GM20000 (cell line): ENCODE measurements at regions not wholly inside any gene's neighbourhood (a gene's known extent, or its start where the extent isn't known, plus 50 kb on each side); places are given as distances from the start of the nearest gene placed in this dataset.

Source experiments
- DNase-seq: peaks from one replicate; pipeline ENCODE4 v3.0.0; 2012; ENCODE audit warnings: low spot score
- CTCF ChIP-seq: IDR thresholded peaks from 2 replicates; pipeline ENCODE4 v1.5.1; 2012; ENCODE audit warnings: mild to moderate bottlenecking, control low read depth; ENCODE audit errors: extremely low read depth, missing control alignments

- no peak for TF ChIP-seq CTCF
- DNase-seq: no peak
These were observed 498.3 kb upstream of the NOVA1 start for GRCh38 chr14:27096091-27096490.

GRCh38 chr14:27098451-27098850 lies 500.6 kb upstream of the NOVA1 start:
- DNase-seq: no peak
- TF ChIP-seq CTCF: no peak

GRCh38 chr14:27114180-27114579 lies 516.3 kb upstream of the NOVA1 start:
- DNase-seq: no peak
- no peak for TF ChIP-seq CTCF

GRCh38 chr14:27123162-27123561 lies 525.3 kb upstream of the NOVA1 start:
- DNase-seq: no peak
- TF ChIP-seq CTCF: no peak

GRCh38 chr14:27127838-27128237 lies 530.0 kb upstream of the NOVA1 start:
- no peak for TF ChIP-seq CTCF
- DNase-seq: no peak

GRCh38 chr14:27134200-27134599 lies 536.4 kb upstream of the NOVA1 start:
- no peak for TF ChIP-seq CTCF
- no peak for DNase-seq

- no peak for TF ChIP-seq CTCF
These were observed 547.3 kb upstream of the NOVA1 start for GRCh38 chr14:27145170-27145569.

GRCh38 chr14:27148143-27148542 lies 550.3 kb upstream of the NOVA1 start:
- DNase-seq: no peak
- no peak for TF ChIP-seq CTCF

More at GRCh38 chr14:27145170-27145569, 547.3 kb upstream of the NOVA1 start:
- no peak for DNase-seq
